ENCODE measurements at regions not wholly inside any gene's neighbourhood (a gene's known extent, or its start where the extent isn't known, plus 50 kb on each side); places are given as distances from the start of the nearest gene placed in this dataset.

DNA sequence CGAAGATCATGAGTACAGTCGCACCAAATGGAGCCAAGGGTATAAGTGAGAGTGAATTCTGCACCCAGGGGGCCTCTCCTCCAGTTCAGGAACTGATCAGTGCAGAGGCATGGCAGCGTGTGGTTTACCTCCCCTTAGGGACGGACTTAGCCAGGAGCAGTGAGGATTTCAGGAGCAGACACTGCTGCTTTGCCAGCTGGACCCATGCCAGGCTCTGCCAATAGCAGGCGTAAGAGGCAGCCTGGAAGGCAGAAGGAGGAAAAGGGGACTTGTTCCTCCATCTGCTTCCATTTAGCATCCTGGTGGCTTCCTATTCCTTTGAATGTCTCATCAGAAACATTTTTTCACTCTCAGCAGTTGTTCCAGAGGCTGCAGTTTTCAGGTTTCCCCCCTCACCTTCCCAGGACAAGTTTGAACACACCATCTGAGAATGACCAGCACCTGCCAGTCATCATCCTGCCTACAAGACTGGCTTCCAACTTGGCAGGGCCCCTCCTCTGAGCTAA, 137.0 kb upstream of the LMNTD1 start:
- BruUV-seq (replicated peaks) = no TSS peak
- H3K9me3 ChIP-seq (ENCODE audit: low read length) = no peaks in the 10 kb centered on the region
- H3K27ac ChIP-seq (ENCODE audit: low read depth, low read length, poor library complexity, severe bottlenecking) = no peak overlapping the region
- H3K36me3 ChIP-seq (ENCODE audit: insufficient read depth, low read length) = no peaks in the 10 kb centered on the region
- intact Hi-C loops (cut with micrococcal nuclease; ENCODE audit: unreplicated experiment) = no loop called here
- no peaks in the 10 kb centered on the region for H3K79me2 ChIP-seq (ENCODE audit: insufficient read depth, low read depth, low read length)
- H3K4me3 ChIP-seq (ENCODE audit: low read depth, low read length, poor library complexity, severe bottlenecking) = no peak overlapping the region
- no peak for TF ChIP-seq EZH2phosphoT487 (IDR thresholded peaks at IDR 0.05; ENCODE audit: borderline replicate concordance, low read depth, low read length)
- TF ChIP-seq, protein P1, sequence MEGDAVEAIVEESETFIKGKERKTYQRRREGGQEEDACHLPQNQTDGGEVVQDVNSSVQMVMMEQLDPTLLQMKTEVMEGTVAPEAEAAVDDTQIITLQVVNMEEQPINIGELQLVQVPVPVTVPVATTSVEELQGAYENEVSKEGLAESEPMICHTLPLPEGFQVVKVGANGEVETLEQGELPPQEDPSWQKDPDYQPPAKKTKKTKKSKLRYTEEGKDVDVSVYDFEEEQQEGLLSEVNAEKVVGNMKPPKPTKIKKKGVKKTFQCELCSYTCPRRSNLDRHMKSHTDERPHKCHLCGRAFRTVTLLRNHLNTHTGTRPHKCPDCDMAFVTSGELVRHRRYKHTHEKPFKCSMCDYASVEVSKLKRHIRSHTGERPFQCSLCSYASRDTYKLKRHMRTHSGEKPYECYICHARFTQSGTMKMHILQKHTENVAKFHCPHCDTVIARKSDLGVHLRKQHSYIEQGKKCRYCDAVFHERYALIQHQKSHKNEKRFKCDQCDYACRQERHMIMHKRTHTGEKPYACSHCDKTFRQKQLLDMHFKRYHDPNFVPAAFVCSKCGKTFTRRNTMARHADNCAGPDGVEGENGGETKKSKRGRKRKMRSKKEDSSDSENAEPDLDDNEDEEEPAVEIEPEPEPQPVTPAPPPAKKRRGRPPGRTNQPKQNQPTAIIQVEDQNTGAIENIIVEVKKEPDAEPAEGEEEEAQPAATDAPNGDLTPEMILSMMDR (conservative IDR thresholded peaks at IDR 0.05; ENCODE audit: low read length) = no peak
- no peaks in the 10 kb centered on the region for H3K4me1 ChIP-seq (ENCODE audit: insufficient read depth, low read length, poor library complexity, severe bottlenecking)
- H4K20me1 ChIP-seq (ENCODE audit: insufficient read depth, low read length) = no peaks in the 10 kb centered on the region
- POLR2A ChIA-PET = no interaction called here
- H2AFZ ChIP-seq (ENCODE audit: low read length) = no peak overlapping the region
- no peak overlapping the region for H3K4me2 ChIP-seq (ENCODE audit: low read length)
- DNase-seq (ENCODE audit: low spot score) = no peak
- CTCF ChIA-PET (ENCODE audit: unreplicated experiment) = no interaction called here
- no peaks in the 10 kb centered on the region for H3K9me2 ChIP-seq (ENCODE audit: insufficient read depth, low read length)

DNA sequence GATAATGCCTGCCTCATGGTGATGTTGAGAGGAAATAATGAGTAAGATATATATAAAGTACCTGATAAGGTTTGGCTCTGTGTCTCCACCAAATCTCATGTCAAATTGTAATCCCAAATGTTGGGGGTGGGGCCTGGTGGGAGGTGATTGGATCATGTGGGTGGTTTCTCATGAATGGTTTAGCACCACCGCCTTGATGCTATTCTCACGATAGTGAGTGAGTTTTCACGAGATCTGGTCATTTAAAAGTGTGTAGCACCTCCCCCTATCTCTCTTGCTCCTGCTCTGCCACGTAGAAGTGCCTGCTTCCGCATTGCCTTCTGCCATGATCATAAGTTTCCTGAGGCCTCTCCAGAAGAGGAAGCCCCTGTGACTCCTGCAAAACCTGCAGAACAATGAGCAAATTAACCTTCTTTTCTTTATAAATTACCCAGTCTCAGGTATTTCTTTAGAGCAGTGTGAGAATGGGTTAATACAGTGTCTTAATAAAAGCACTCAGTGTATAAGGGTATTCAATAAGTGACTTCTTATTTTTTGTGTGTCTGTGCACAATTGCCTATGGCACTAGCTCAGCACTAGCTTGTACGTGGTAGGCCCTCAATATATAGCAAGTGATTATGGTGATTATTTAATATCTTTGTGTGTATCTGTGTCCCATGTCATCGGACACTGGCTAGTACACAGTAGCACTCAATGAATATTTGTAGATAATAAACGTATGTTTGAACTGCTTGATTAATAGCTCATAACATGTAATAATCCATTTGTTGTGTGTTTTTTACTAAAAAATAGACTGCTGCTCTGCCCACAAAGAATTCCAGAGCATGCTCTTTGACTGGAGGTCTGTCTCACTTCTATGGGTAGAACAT, 138.1 kb upstream of the LMNTD1 start:
- H3K27ac ChIP-seq (ENCODE audit: low read depth, low read length, poor library complexity, severe bottlenecking) = no peak overlapping the region
- H3K9me2 ChIP-seq (ENCODE audit: insufficient read depth, low read length) = no peaks in the 10 kb centered on the region
- no TSS peak for BruUV-seq (replicated peaks)
- H3K36me3 ChIP-seq (ENCODE audit: insufficient read depth, low read length) = no peaks in the 10 kb centered on the region
- no peak overlapping the region for H2AFZ ChIP-seq (ENCODE audit: low read length)
- intact Hi-C loops (cut with micrococcal nuclease; ENCODE audit: unreplicated experiment) = no loop called here
- H3K4me2 ChIP-seq (ENCODE audit: low read length) = no peak overlapping the region
- no peak overlapping the region for H3K4me3 ChIP-seq (ENCODE audit: low read depth, low read length, poor library complexity, severe bottlenecking)
- H3K4me1 ChIP-seq (ENCODE audit: insufficient read depth, low read length, poor library complexity, severe bottlenecking) = no peaks in the 10 kb centered on the region
- CTCF ChIA-PET (ENCODE audit: unreplicated experiment) = no interaction called here
- no peak for DNase-seq (ENCODE audit: low spot score)
- no peaks in the 10 kb centered on the region for H4K20me1 ChIP-seq (ENCODE audit: insufficient read depth, low read length)
- H3K79me2 ChIP-seq (ENCODE audit: insufficient read depth, low read depth, low read length) = no peaks in the 10 kb centered on the region
- POLR2A ChIA-PET = no interaction called here
- H3K9me3 ChIP-seq (ENCODE audit: low read length) = no peaks in the 10 kb centered on the region
- TF ChIP-seq, protein P1 (conservative IDR thresholded peaks at IDR 0.05; ENCODE audit: low read length) = no peak
- no peak for TF ChIP-seq EZH2phosphoT487 (IDR thresholded peaks at IDR 0.05; ENCODE audit: borderline replicate concordance, low read depth, low read length)

DNA sequence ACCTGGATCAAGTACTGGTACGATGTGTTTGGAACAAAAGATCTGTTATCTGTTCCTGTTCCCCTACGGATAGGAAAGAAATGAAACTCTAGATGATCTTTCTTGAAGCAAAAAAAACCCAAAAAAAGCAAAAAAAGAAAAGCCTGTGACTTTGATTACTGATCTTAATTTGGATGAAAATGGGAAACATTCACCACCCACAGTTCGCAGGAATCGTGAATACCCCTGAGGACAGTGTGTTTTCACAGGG, 138.7 kb upstream of the LMNTD1 start:
- POLR2A ChIA-PET = no interaction called here
- Histone ChIP-seq H2AFZ (ENCODE audit: low read length) (no peak overlapping the region), H3K36me3 (ENCODE audit: insufficient read depth, low read length) (no peaks in the 10 kb centered on the region), H3K4me1 (ENCODE audit: insufficient read depth, low read length, poor library complexity, severe bottlenecking) (no peaks in the 10 kb centered on the region), H3K4me3 (ENCODE audit: low read depth, low read length, poor library complexity, severe bottlenecking) (no peak overlapping the region), H3K4me2 (ENCODE audit: low read length) (no peak overlapping the region), H3K9me2 (ENCODE audit: insufficient read depth, low read length) (no peaks in the 10 kb centered on the region), H4K20me1 (ENCODE audit: insufficient read depth, low read length) (no peaks in the 10 kb centered on the region), H3K27ac (ENCODE audit: low read depth, low read length, poor library complexity, severe bottlenecking) (no peak overlapping the region), H3K79me2 (ENCODE audit: insufficient read depth, low read depth, low read length) (no peaks in the 10 kb centered on the region), H3K9me3 (ENCODE audit: low read length) (no peaks in the 10 kb centered on the region)
- no peak for TF ChIP-seq EZH2phosphoT487 (IDR thresholded peaks at IDR 0.05; ENCODE audit: borderline replicate concordance, low read depth, low read length)
- TF ChIP-seq, protein P1 (conservative IDR thresholded peaks at IDR 0.05; ENCODE audit: low read length) = no peak
- CTCF ChIA-PET (ENCODE audit: unreplicated experiment) = no interaction called here
- intact Hi-C loops (cut with micrococcal nuclease; ENCODE audit: unreplicated experiment) = no loop called here
- BruUV-seq (replicated peaks) = no TSS peak
- DNase-seq (ENCODE audit: low spot score) = no peak
